Peyer's patch (tissue), 4 donors: ENCODE measurements at regions not wholly inside any gene's neighbourhood (a gene's known extent, or its start where the extent isn't known, plus 50 kb on each side); places are given as distances from the start of the nearest gene placed in this dataset.

Experiments
- DNase-seq, 3 donors: peaks; one replicate each; pipeline ENCODE4 v3.0.0-alpha.2; 2017 to 2019
- H3K27ac ChIP-seq, 4 donors: fragments of 200-600 bp; sonication (generic); one replicate each; pipeline ENCODE4 v1.5.1; 2016 to 2019
- H3K27me3 ChIP-seq, 2 donors: fragments of 200-600 bp; sonication (generic); one replicate each; pipeline ENCODE4 v1.5.1; 2019
- H3K36me3 ChIP-seq, 3 donors: fragments of 200-600 bp; sonication (generic); one replicate each; pipeline ENCODE4 v1.5.1; 2016 to 2019
- H3K4me1 ChIP-seq, 4 donors: fragments of 200-600 bp; sonication (generic); one replicate each; pipeline ENCODE4 v1.5.1; 2016 to 2019
- H3K4me3 ChIP-seq, 4 donors: fragments of 200-600 bp; sonication (generic); 1 replicate in 3 of 4; 2 replicates in 1 of 4; pipeline ENCODE4 v1.5.1; 2016 to 2019; ENCODE audit warnings: mild to moderate bottlenecking in 1 of 4
- H3K9me3 ChIP-seq, 4 donors: fragments of 200-600 bp; sonication (generic); one replicate each; pipeline ENCODE4 v1.5.1; 2016 to 2019; ENCODE audit warnings: mild to moderate bottlenecking in 1 of 4
- POLR2A ChIP-seq, 2 donors: fragments of 450-650 bp; IDR thresholded peaks; one replicate each; pipeline ENCODE4 v1.5.1; 2017; ENCODE audit warnings: antibody characterized with exemption in 2 of 2, mild to moderate bottlenecking in 2 of 2, moderate library complexity in 2 of 2
- TF ChIP-seq, protein P1 (sequence below), 6 experiments: fragments of 450-650 bp in 4 of 6; fragments of 200-600 bp in 2 of 6; sonication (generic) in 1 of 6; IDR thresholded peaks; one replicate each; pipeline ENCODE4 v1.5.1; 2017 to 2019; ENCODE audit warnings: antibody characterized with exemption in 6 of 6, mild to moderate bottlenecking in 3 of 6, moderate library complexity in 1 of 6

DNA sequence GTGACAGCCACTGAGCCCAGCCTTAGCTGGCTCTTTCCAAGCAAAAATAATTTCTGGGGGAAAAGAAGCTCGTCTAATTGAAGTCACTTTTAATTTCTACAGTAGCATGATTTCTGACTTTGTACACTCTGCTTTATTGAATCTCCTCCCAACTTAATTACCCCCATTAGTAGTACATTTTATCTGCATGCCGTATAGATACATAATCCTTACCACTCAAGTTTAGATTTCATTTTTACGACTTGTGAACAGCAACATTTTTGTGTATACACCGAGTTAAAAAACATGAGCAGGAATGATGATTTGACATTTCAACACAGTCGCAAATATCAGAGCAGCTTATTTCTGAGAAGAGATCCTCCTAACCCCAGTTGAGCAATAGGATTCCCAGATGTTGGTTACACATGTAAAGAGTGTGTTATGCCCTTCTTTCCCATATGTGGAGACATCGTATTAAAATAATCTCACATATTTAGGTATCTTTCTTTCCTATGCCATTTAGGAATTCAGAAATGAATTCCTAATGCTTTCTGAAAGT, 127.3 kb upstream of the MTHFD1L start:
- no peak for DNase-seq
- Histone ChIP-seq H3K4me1 (no peaks in the 10 kb centered on the region), H3K27ac (no peak overlapping the region), H3K4me3 (no peak overlapping the region), H3K27me3 (no peaks in the 10 kb centered on the region), H3K9me3 (no peaks in the 10 kb centered on the region), H3K36me3 (peaks cover 0 to 7% (median 0%) of the 10 kb centered on the region in 3 donors)
- no peak for TF ChIP-seq POLR2A (IDR thresholded peaks at IDR 0.05)
- TF ChIP-seq, protein P1, sequence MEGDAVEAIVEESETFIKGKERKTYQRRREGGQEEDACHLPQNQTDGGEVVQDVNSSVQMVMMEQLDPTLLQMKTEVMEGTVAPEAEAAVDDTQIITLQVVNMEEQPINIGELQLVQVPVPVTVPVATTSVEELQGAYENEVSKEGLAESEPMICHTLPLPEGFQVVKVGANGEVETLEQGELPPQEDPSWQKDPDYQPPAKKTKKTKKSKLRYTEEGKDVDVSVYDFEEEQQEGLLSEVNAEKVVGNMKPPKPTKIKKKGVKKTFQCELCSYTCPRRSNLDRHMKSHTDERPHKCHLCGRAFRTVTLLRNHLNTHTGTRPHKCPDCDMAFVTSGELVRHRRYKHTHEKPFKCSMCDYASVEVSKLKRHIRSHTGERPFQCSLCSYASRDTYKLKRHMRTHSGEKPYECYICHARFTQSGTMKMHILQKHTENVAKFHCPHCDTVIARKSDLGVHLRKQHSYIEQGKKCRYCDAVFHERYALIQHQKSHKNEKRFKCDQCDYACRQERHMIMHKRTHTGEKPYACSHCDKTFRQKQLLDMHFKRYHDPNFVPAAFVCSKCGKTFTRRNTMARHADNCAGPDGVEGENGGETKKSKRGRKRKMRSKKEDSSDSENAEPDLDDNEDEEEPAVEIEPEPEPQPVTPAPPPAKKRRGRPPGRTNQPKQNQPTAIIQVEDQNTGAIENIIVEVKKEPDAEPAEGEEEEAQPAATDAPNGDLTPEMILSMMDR (IDR thresholded peaks at IDR 0.05) = no peak

DNA sequence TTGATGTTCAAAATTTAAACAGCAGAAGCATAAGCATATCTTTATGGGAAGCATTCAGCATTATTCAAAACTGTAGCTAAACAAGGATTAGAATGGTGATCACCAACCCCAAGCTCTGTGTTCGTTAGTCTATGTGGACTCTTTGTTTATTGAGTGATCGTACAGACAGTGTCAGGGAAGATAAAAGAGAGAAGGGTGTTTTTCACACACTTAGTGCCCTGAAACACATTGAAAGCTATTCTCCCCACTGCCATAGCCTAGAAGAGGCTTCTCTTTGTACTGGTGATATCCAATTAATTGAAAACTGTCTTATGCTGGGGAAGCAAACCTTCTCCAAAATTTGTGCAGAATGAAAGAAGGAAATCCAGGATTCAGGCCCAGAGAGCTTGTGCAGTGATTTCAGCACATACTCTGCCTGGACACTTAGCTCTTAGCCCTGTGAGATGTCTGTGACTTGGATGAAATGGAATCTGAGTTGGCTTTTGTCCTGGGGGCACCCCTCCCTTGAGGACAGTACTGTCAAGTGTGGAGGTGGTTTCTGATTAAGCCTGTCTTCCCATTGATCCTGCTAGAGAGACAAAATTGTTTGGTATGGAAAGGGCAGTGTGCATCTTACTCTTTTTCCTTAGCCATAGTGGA, 125.7 kb upstream of the MTHFD1L start:
- Histone ChIP-seq H3K4me3 (no peak overlapping the region), H3K27me3 (no peaks in the 10 kb centered on the region), H3K27ac (no peak overlapping the region)

DNA sequence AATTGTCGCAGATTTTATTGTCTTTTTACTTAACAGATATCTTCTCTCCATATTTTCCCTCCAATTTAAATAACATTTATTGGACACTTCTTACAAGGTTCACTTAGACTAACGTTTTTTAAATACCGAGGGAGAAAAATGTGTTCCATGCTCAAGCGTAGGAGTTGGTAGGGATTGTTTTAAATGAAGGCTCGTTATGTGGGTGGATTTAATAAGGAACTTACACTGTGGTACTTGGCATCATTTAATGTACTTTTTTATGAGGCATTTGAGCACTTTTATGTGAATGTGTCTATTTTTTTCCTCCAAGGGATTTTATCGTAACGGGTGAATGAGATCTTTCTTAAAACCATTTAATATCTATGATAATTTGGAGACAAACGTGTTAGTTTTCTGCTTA, 125.0 kb upstream of the MTHFD1L start:
- TF ChIP-seq, protein P1 (IDR thresholded peaks at IDR 0.05) = no peak
- Histone ChIP-seq H3K36me3 (no peaks in the 10 kb centered on the region), H3K27ac (no peak overlapping the region), H3K4me3 (no peak overlapping the region), H3K9me3 (no peaks in the 10 kb centered on the region), H3K4me1 (no peaks in the 10 kb centered on the region), H3K27me3 (no peaks in the 10 kb centered on the region)
- no peak for DNase-seq

More for the DNA sequence above, 125.7 kb upstream of the MTHFD1L start:
- Histone ChIP-seq H3K9me3 (no peaks in the 10 kb centered on the region), H3K36me3 (no peaks in the 10 kb centered on the region), H3K4me1 (no peaks in the 10 kb centered on the region)
- TF ChIP-seq, protein P1 (IDR thresholded peaks at IDR 0.05) = no peak
- TF ChIP-seq POLR2A (IDR thresholded peaks at IDR 0.05) = no peak
- DNase-seq = no peak

DNA sequence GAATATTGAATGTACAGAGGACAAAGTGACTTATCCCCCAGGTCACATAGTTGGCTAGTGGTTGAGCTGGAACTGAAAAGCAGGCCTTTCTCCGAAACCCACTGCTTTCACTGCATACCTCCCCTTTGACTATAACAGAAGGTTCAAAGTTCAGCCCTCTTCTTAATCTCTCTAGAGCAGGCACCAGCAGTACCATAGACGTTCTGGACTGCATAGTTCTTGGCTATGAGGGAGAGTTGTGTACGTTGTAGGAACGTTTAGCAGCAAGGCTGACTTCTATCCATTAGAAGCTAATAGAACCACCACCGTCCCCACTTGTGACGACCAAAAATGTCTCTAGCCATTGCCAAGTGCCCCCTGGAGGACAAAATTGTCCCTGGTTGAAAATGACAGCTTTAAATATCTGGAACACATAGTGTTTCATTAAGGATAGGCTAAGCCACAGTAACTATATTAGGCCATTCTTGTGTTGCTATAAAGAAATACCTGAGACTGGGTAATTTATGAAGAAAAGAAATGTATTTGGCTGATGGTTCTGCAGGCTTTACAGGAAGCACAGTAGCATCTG, 123.8 kb upstream of the MTHFD1L start:
- Histone ChIP-seq H3K27ac (no peak overlapping the region), H3K4me1 (no peaks in the 10 kb centered on the region), H3K27me3 (no peaks in the 10 kb centered on the region), H3K36me3 (no peaks in the 10 kb centered on the region), H3K9me3 (no peaks in the 10 kb centered on the region), H3K4me3 (no peak overlapping the region)
- peak in 2 of 3 donors; percentile 58 to 67 for DNase-seq
- TF ChIP-seq POLR2A (IDR thresholded peaks at IDR 0.05) = no peak
- TF ChIP-seq, protein P1 (IDR thresholded peaks at IDR 0.05) = peak; percentile 26 to 54 (median 32)

DNA sequence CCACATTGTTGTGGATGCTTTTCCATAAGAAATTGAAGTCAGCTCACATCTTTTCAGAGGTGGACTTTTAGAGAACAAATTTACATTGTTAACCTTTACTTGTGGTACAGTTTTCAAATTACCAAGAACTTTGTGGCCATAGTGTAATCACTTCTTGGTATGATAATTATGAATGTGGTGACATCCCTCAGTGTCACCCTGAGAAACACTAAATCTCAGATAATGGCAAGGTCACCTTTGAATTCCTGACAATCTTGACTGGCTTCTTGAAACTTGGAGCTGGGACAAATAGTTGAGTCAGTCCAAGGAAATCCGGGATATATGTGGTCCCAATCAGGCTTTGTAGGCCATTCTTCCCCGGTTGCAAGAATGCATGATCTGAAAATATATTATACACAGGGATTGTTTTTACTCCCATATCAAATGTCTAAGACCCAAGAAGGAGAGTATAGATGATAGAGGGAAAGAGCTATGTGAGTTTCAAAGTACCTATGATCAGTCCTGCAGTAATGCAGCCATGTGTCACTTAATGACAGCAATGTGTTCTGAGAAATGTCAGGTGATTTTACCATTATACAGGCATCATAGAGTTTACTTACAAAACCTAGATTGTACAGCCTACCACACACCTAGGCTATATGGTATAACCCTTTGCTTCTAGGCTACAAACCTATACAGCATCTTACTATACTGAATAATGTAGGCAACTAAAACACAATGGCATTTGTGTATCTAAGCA, 120.8 kb upstream of the MTHFD1L start:
- H3K27ac ChIP-seq = no peak overlapping the region
- H3K36me3 ChIP-seq = no peaks in the 10 kb centered on the region
- no peaks in the 10 kb centered on the region for H3K9me3 ChIP-seq
- H3K27me3 ChIP-seq = no peaks in the 10 kb centered on the region
- no peak overlapping the region for H3K4me3 ChIP-seq
- DNase-seq = no peak
- no peak for TF ChIP-seq POLR2A (IDR thresholded peaks at IDR 0.05)
- TF ChIP-seq, protein P1 (IDR thresholded peaks at IDR 0.05) = no peak
- H3K4me1 ChIP-seq = no peaks in the 10 kb centered on the region
